22Rv1 (cell line): ENCODE measurements at regions not wholly inside any gene's neighbourhood (a gene's known extent, or its start where the extent isn't known, plus 50 kb on each side); places are given as distances from the start of the nearest gene placed in this dataset.

Source experiments
- H3K27ac ChIP-seq: fragments of 450-650 bp; 2 replicates; pipeline ENCODE4 v1.5.1; 2017
- CTCF ChIP-seq: fragments of 450-650 bp; IDR thresholded peaks from 2 replicates; pipeline ENCODE4 v1.5.1; 2017; ENCODE audit warnings: mild to moderate bottlenecking
- ZFX ChIP-seq: fragments of 450-650 bp; IDR thresholded peaks from 2 replicates; pipeline ENCODE4 v1.6.1; 2017; ENCODE audit warnings: antibody characterized with exemption, borderline replicate concordance

- no peak overlapping the region for H3K27ac ChIP-seq
- no peak for TF ChIP-seq CTCF
- no peak for TF ChIP-seq ZFX
Observed at GRCh38 chr7:25742316-25742715, 409.7 kb upstream of the NFE2L3 start.

- H3K27ac ChIP-seq = 0 out of 2 replicates have a peak overlapping the region, but pooled peaks have one; percentile 10
Observed at GRCh38 chr7:25743670-25744451, 408.1 kb upstream of the NFE2L3 start.

GRCh38 chr7:25750744-25751508, 401.1 kb upstream of the NFE2L3 start:
- no peak overlapping the region for H3K27ac ChIP-seq
- TF ChIP-seq CTCF (no peak), ZFX (no peak)

GRCh38 chr7:25752154-25752553, 399.8 kb upstream of the NFE2L3 start:
- no peak overlapping the region for H3K27ac ChIP-seq
- TF ChIP-seq CTCF (no peak), ZFX (no peak)

GRCh38 chr7:25752967-25753791, 398.8 kb upstream of the NFE2L3 start:
- no peak for TF ChIP-seq ZFX
- TF ChIP-seq CTCF = no peak
- no peak overlapping the region for H3K27ac ChIP-seq

GRCh38 chr7:25753837-25754236, 398.2 kb upstream of the NFE2L3 start:
- H3K27ac ChIP-seq = no peak overlapping the region
- no peak for TF ChIP-seq CTCF

- TF ChIP-seq ZFX (no peak), CTCF (no peak)
- H3K27ac ChIP-seq = no peak overlapping the region
Observed at GRCh38 chr7:25754333-25754732, 397.7 kb upstream of the NFE2L3 start.
